Upper lobe of left lung (tissue), 4 donors: ENCODE measurements at regions not wholly inside any gene's neighbourhood (a gene's known extent, or its start where the extent isn't known, plus 50 kb on each side); places are given as distances from the start of the nearest gene placed in this dataset.
"Not testable (repeated sequence)": the region's sequence is repeated elsewhere in the genome, so short reads cannot be mapped to it uniquely, and the experiment has no call there.

ENCODE experiments used
- POLR2A ChIP-seq, 4 donors: fragments of 450-650 bp; IDR thresholded peaks; one replicate each; pipeline ENCODE4 v1.5.1; 2016 to 2017; ENCODE audit warnings: antibody characterized with exemption in 4 of 4, mild to moderate bottlenecking in 2 of 4
- POLR2AphosphoS5 ChIP-seq, 2 donors: sonication (generic); formaldehyde crosslinking; IDR thresholded peaks; one replicate each; pipeline ENCODE4 v1.5.1; 2017; ENCODE audit warnings: antibody characterized with exemption in 2 of 2
- TF ChIP-seq, protein P1 (sequence below), 6 experiments: fragments of 450-650 bp in 4 of 6; fragments of 200-600 bp in 2 of 6; sonication (generic) in 2 of 6; IDR thresholded peaks; one replicate each; pipeline ENCODE4 v1.5.1; 2016 to 2019; ENCODE audit warnings: antibody characterized with exemption in 6 of 6

DNA sequence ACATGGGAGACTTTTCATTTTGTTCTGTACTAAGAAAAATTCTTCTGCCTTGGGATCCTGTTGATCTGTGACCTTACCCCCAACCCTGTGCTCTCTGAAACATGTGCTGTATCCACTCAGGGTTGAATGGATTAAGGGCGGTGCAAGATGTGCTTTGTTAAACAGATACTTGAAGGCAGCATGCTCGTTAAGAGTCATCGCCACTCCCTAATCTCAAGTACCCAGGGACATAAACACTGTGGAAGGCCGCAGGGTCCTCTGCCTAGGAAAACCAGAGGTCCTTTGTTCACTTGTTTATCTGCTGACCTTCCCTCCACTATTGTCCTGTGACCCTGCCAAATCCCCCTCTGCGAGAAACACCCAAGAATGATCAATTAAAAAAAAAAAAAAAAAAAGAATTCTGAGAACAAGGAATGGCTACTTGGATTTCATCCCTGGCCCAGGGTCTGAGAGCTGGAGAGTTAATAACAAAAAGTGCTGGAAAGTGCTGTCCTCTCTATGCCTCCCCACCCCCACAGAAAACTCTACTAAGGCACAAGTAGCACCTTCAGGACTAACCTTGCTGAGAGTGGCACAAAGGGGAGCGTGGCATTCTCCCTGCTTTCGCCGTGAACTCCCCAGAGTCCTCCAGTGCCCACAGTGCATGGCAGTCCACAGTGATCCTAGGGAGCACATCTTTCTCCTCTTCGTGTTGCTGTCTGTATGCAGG, 297.1 kb downstream of the SIPA1L2 start:
- TF ChIP-seq, protein P1, sequence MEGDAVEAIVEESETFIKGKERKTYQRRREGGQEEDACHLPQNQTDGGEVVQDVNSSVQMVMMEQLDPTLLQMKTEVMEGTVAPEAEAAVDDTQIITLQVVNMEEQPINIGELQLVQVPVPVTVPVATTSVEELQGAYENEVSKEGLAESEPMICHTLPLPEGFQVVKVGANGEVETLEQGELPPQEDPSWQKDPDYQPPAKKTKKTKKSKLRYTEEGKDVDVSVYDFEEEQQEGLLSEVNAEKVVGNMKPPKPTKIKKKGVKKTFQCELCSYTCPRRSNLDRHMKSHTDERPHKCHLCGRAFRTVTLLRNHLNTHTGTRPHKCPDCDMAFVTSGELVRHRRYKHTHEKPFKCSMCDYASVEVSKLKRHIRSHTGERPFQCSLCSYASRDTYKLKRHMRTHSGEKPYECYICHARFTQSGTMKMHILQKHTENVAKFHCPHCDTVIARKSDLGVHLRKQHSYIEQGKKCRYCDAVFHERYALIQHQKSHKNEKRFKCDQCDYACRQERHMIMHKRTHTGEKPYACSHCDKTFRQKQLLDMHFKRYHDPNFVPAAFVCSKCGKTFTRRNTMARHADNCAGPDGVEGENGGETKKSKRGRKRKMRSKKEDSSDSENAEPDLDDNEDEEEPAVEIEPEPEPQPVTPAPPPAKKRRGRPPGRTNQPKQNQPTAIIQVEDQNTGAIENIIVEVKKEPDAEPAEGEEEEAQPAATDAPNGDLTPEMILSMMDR (IDR thresholded peaks at IDR 0.05), result not testable (repeated sequence)
- not testable (repeated sequence) for TF ChIP-seq POLR2A, POLR2AphosphoS5 (IDR thresholded peaks at IDR 0.05)
